ENCODE measurements at regions not wholly inside any gene's neighbourhood (a gene's known extent, or its start where the extent isn't known, plus 50 kb on each side); places are given as distances from the start of the nearest gene placed in this dataset.

- no peak for DNase-seq (ENCODE audit: low read depth in 2 of 2)
- no peak for TF ChIP-seq EZH2 (IDR thresholded peaks at IDR 0.05; ENCODE audit: low read length, missing control alignments)
- TF ChIP-seq CTCF (conservative IDR thresholded peaks at IDR 0.05 in 1 of 2, IDR thresholded peaks at IDR 0.05 in 1 of 2; ENCODE audit: low read depth in 1 of 2, low read length in 2 of 2), result no peak
- no peaks in the 10 kb centered on the region for H3K4me1 ChIP-seq (ENCODE audit: control insufficient read depth, extremely low read depth, insufficient read depth, low read length)
- H3K79me2 ChIP-seq (ENCODE audit: control insufficient read depth, insufficient read depth, low read length), result no peaks in the 10 kb centered on the region
- H3K4me3 ChIP-seq (replicated peaks in 1 of 4; ENCODE audit: control extremely low read depth in 1 of 4, insufficient read depth in 1 of 4, low read depth in 3 of 4, low read length in 4 of 4), result no peak overlapping the region
- H3K9ac ChIP-seq (ENCODE audit: insufficient read depth, low read length), result no peak overlapping the region
- H4K20me1 ChIP-seq (ENCODE audit: control insufficient read depth, extremely low read depth, insufficient read depth, low read length), result no peaks in the 10 kb centered on the region
- H3K36me3 ChIP-seq (ENCODE audit: control insufficient read depth, insufficient read depth, low read length), result no peaks in the 10 kb centered on the region
- H3K27ac ChIP-seq (ENCODE audit: insufficient read depth, low read length), result no peak overlapping the region
- H2AFZ ChIP-seq (ENCODE audit: low read length), result no peak overlapping the region
- H3K27me3 ChIP-seq (ENCODE audit: control insufficient read depth, insufficient read depth, low read length), result no peaks in the 10 kb centered on the region
- H3K9me3 ChIP-seq (ENCODE audit: control insufficient read depth, insufficient read depth, low read depth, low read length), result no peaks in the 10 kb centered on the region
- H3K4me2 ChIP-seq (ENCODE audit: extremely low read depth, insufficient read depth, low read length), result no peak overlapping the region
Observed at GRCh38 chr5:21165344-21165743, 1177.3 kb upstream of the CDH18 start.

- TF ChIP-seq CTCF (conservative IDR thresholded peaks at IDR 0.05 in 1 of 2, IDR thresholded peaks at IDR 0.05 in 1 of 2; ENCODE audit: low read depth in 1 of 2, low read length in 2 of 2) (no peak), EZH2 (IDR thresholded peaks at IDR 0.05; ENCODE audit: low read length, missing control alignments) (no peak)
- Histone ChIP-seq H3K27ac (ENCODE audit: insufficient read depth, low read length) (no peak overlapping the region), H3K36me3 (ENCODE audit: control insufficient read depth, insufficient read depth, low read length) (no peaks in the 10 kb centered on the region), H3K4me1 (ENCODE audit: control insufficient read depth, extremely low read depth, insufficient read depth, low read length) (no peaks in the 10 kb centered on the region), H3K79me2 (ENCODE audit: control insufficient read depth, insufficient read depth, low read length) (no peaks in the 10 kb centered on the region), H4K20me1 (ENCODE audit: control insufficient read depth, extremely low read depth, insufficient read depth, low read length) (no peaks in the 10 kb centered on the region), H3K4me2 (ENCODE audit: extremely low read depth, insufficient read depth, low read length) (no peak overlapping the region), H3K27me3 (ENCODE audit: control insufficient read depth, insufficient read depth, low read length) (no peaks in the 10 kb centered on the region), H3K4me3 (replicated peaks in 1 of 4; ENCODE audit: control extremely low read depth in 1 of 4, insufficient read depth in 1 of 4, low read depth in 3 of 4, low read length in 4 of 4) (no peak overlapping the region), H2AFZ (ENCODE audit: low read length) (no peak overlapping the region), H3K9ac (ENCODE audit: insufficient read depth, low read length) (no peak overlapping the region), H3K9me3 (ENCODE audit: control insufficient read depth, insufficient read depth, low read depth, low read length) (no peaks in the 10 kb centered on the region)
- no peak for DNase-seq (ENCODE audit: low read depth in 2 of 2)
Observed at GRCh38 chr5:21164425-21164824, 1176.4 kb upstream of the CDH18 start.

- TF ChIP-seq CTCF (conservative IDR thresholded peaks at IDR 0.05 in 1 of 2, IDR thresholded peaks at IDR 0.05 in 1 of 2; ENCODE audit: low read depth in 1 of 2, low read length in 2 of 2), result no peak
- no peak for TF ChIP-seq EZH2 (IDR thresholded peaks at IDR 0.05; ENCODE audit: low read length, missing control alignments)
- no peaks in the 10 kb centered on the region for H3K4me1 ChIP-seq (ENCODE audit: control insufficient read depth, extremely low read depth, insufficient read depth, low read length)
Observed at GRCh38 chr5:21159510-21160059, 1171.6 kb upstream of the CDH18 start.

More at GRCh38 chr5:21159510-21160059, 1171.6 kb upstream of the CDH18 start:
- no peaks in the 10 kb centered on the region for H3K9me3 ChIP-seq (ENCODE audit: control insufficient read depth, insufficient read depth, low read depth, low read length)
- no peak overlapping the region for H3K9ac ChIP-seq (ENCODE audit: insufficient read depth, low read length)
- no peak overlapping the region for H2AFZ ChIP-seq (ENCODE audit: low read length)
- H3K27me3 ChIP-seq (ENCODE audit: control insufficient read depth, insufficient read depth, low read length), result no peaks in the 10 kb centered on the region
- no peaks in the 10 kb centered on the region for H3K36me3 ChIP-seq (ENCODE audit: control insufficient read depth, insufficient read depth, low read length)
- no peak overlapping the region for H3K4me2 ChIP-seq (ENCODE audit: extremely low read depth, insufficient read depth, low read length)
- H4K20me1 ChIP-seq (ENCODE audit: control insufficient read depth, extremely low read depth, insufficient read depth, low read length), result no peaks in the 10 kb centered on the region
- no peaks in the 10 kb centered on the region for H3K79me2 ChIP-seq (ENCODE audit: control insufficient read depth, insufficient read depth, low read length)
- no peak overlapping the region for H3K27ac ChIP-seq (ENCODE audit: insufficient read depth, low read length)
- no peak for DNase-seq (ENCODE audit: low read depth in 2 of 2)
- no peak overlapping the region for H3K4me3 ChIP-seq (replicated peaks in 1 of 4; ENCODE audit: control extremely low read depth in 1 of 4, insufficient read depth in 1 of 4, low read depth in 3 of 4, low read length in 4 of 4)

Data from fibroblast of lung (primary cell).